ENCODE measurements at regions not wholly inside any gene's neighbourhood (a gene's known extent, or its start where the extent isn't known, plus 50 kb on each side); places are given as distances from the start of the nearest gene placed in this dataset.

DNA sequence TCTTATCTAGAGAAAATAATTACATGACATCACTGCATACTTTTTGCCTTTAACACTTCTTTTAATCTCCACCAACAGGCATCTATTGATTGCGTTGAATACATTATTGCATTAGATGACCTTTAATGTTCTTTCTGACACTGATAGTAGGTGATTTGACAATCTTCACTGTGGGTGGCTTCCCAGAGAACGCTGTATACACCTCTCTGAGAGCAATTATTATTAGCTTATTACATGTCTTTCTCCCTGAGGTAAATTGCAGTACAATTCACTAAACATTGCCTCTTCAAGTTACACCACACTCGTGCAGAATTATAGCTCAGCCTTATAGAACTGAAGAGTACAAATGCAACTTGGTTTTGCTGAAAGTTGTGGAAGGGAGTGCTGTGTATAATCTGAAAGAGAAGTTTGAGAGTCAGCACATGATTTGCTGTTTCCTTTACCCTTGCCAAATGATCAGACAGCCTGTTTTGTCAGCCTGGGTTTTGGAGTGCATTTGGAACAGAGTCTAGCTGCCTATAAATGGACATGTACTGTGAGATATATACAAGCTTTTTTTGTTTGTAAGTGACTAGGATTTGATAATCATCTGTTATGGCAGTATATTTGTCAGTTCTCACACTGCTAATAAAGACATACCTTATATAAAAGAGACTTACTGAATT lies 369.2 kb downstream of the CCER1 start:
- TF ChIP-seq, protein P1, sequence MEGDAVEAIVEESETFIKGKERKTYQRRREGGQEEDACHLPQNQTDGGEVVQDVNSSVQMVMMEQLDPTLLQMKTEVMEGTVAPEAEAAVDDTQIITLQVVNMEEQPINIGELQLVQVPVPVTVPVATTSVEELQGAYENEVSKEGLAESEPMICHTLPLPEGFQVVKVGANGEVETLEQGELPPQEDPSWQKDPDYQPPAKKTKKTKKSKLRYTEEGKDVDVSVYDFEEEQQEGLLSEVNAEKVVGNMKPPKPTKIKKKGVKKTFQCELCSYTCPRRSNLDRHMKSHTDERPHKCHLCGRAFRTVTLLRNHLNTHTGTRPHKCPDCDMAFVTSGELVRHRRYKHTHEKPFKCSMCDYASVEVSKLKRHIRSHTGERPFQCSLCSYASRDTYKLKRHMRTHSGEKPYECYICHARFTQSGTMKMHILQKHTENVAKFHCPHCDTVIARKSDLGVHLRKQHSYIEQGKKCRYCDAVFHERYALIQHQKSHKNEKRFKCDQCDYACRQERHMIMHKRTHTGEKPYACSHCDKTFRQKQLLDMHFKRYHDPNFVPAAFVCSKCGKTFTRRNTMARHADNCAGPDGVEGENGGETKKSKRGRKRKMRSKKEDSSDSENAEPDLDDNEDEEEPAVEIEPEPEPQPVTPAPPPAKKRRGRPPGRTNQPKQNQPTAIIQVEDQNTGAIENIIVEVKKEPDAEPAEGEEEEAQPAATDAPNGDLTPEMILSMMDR (IDR thresholded peaks at IDR 0.05; ENCODE audit: low read depth, low read length) = no peak
- TF ChIP-seq EZH2phosphoT487 (IDR thresholded peaks at IDR 0.05; ENCODE audit: low read depth) = no peak
